HG03196 (cell line): ENCODE measurements at regions not wholly inside any gene's neighbourhood (a gene's known extent, or its start where the extent isn't known, plus 50 kb on each side); places are given as distances from the start of the nearest gene placed in this dataset.

Experiments used
- ATAC-seq: cut with Tn5 transposase; IDR thresholded peaks from one replicate; pipeline ENCODE4 v1.9.1; 2021; ENCODE audit not compliant: unreplicated experiment

GRCh38 chr5:10876006-10876744 lies 115.1 kb upstream of the DAP start:
- ATAC-seq: no peak

- ATAC-seq: no peak
Observed at GRCh38 chr5:10875201-10875768, 114.3 kb upstream of the DAP start.

- no peak for ATAC-seq
Observed at GRCh38 chr5:10874541-10874940, 113.5 kb upstream of the DAP start.

DNA sequence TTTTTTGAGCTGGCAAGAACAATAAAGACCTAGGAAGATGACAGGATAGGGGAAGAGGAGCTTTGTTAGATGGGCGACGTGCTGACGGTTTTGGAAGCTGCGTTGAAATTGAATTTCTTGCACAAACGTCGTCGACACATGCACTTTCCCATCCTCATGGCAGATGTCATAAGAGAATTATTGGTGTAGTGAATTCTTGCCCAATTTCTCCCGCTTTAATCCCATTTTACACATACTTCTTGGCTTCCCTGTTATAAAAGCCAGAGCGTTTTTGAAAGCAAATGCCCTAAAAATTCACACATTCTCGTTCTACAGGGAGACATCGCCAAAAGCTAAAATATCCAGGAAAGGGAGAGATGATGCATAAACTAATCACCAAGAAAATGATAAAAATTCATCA lies 109.8 kb upstream of the DAP start:
- ATAC-seq: no peak

DNA sequence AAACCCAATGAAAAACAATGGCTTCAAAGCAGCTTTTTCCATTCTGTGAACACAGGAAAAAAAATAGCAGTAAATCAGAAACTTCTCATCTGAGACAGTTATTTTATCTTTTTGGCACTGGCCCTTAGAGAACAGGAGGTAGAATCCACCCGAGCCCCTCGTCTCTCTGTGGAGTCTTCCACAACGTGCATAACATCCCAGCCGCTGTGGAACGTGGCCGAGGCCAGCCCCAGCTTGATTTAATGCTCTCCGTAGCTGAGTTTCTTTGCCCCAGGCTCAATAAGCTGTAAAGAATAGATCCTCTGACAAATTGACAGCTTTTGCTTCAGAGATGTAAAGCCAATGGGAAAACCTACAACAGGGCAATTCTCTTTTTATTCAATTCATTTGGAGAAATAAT lies 107.9 kb upstream of the DAP start:
- no peak for ATAC-seq

- no peak for ATAC-seq
Observed at GRCh38 chr5:10867389-10868303, 106.6 kb upstream of the DAP start.

GRCh38 chr5:10866913-10867312 lies 105.9 kb upstream of the DAP start:
- ATAC-seq: no peak

DNA sequence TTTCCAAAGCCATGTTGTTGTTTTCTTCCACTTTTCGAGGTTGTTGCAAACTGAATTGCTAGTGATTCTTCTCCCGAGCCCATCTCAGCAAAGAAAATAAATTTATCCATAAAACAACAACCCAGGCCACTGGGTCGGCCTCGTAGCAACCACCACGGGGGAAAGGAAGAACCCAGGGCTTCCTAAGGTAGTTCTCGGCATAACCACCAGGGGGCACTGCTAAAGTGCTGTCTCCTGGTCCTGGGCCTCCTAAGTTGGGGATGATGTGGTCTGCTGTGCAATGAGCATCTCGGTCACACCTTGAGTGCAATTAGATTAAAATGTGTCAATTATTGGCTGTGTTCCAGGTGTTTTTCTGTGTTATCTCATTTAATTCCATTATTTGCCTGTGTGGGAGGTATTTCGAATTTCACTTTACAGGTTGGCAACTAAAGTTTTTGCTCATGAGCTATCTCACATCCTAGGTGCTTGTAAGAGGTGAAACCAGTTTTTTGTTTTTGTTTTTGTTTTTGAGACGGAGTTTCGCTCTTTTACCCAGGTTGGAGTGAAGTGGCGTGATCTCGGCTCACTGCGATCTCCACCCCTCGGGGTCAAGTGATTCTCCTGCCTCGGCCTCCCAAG lies 102.8 kb upstream of the DAP start:
- ATAC-seq: peak; percentile 89

DNA sequence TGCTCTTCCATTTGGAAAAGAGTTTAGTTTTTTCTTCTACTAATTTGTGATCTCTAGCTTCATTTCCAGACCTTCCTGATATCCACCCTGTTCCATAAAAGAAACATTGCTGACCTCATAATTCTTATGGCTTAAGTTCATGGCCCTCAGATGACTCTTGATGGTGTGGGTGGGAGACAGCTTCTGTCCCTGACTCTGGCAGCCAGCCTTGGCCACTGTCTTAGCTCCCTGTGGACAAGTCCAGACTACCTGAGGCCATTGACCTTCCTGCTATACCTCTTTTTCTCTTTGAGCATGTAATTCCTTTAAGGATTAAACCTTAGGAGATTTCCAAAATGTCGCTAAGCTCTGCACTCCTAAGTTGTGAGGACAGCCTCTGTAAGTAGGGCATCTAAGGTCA lies 101.1 kb upstream of the DAP start:
- no peak for ATAC-seq

GRCh38 chr5:10861423-10861790 lies 100.4 kb upstream of the DAP start:
- ATAC-seq: no peak

DNA sequence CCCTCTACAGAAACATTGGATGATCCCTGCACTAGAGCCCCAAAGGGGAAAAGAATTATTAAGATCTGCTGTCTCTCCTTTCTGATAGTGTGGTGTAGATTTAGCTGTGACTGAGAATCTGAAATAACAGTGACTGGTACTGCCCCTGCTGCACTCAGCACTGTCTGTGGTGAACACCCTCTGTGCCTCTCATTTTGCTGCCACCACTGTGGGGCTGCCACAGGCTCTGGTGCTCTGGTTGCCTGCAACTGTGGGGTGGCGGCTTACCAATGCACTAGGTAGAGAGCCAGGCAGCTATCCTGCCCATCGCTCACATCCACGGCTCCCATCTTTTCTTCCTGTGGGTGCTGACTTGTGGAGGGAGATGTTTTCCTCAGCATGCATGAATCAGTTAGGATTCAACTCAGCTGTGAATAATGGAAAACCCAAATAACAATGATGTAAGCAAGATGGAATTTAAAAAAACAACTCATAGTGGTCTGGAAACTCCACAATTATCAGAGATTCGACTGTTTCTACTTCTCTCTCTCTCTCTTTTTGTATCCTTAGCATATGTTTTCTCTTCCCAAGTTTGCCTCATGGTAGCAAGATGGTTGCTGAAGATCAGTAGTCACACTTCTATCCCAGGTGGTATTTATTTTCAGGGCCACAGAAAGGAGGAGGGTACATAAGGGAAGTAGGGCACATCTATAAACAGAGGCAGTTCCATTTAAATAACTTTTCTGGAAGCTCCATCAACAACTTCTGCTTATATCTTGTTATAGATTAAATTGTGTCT lies 99.8 kb upstream of the DAP start:
- no peak for ATAC-seq

DNA sequence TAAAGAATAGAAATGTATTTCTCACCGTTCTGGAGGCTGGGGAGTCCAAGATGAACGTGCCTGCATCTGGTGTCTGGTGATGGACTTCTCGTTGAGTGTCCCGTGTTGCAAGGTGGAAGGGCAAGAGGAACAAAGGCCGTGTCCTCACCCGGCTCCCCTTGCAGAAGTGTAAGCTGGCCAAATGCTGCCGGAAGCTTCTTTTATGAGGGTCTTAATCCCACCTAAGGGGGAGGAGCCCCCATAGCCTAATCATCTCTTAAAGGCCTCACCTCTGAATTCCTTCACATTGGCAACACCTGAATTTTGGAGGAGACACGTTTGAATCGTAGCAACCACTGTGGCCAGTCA lies 99.1 kb upstream of the DAP start:
- no peak for ATAC-seq

GRCh38 chr5:10859393-10860195 lies 98.6 kb upstream of the DAP start:
- ATAC-seq: no peak

GRCh38 chr5:10858945-10859344 lies 97.9 kb upstream of the DAP start:
- no peak for ATAC-seq

- no peak for ATAC-seq
Observed at GRCh38 chr5:10858307-10858706, 97.3 kb upstream of the DAP start.

- no peak for ATAC-seq
Observed at GRCh38 chr5:10857338-10857733, 96.3 kb upstream of the DAP start.

- no peak for ATAC-seq
Observed at GRCh38 chr5:10856683-10857337, 95.8 kb upstream of the DAP start.

GRCh38 chr5:10856071-10856470 lies 95.0 kb upstream of the DAP start:
- ATAC-seq: no peak

DNA sequence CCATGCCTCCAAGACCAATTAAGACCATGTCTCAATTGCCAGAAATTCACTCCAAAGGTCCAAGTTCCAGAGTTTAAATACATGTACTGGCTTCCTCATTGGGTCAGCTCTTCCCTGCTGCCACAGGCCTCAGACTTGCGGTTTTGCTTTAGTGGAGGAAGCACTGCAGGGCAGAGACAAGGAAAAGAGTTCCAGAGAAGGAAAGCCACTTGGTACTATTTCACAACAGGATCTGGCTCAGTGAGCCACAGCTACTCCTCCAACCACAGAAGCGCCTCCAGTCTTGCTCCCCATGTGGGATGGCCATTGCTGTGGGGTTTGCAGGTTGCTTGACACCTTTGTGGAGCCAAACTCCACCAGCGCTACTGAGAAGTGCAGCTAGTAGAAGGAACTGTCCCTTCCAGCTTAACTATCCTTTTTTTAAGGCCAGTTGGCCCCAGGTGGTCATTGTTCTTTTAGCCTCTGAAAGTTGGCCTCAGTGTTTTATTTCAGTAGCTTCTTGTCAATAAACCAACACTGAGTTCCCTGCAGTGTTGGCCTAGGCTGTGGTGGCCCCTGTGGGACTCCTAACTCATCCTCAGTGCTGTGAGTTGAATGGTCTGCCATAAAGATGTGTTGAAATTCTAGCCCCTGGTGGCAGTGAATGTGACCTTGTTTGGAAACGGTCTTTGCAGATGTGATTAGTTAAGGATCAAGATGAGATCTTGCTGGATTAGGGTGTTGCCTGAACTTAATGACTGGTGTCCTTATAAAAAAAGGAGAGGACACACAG lies 93.7 kb upstream of the DAP start:
- no peak for ATAC-seq
